ENCODE measurements at regions not wholly inside any gene's neighbourhood (a gene's known extent, or its start where the extent isn't known, plus 50 kb on each side); places are given as distances from the start of the nearest gene placed in this dataset.

DNA sequence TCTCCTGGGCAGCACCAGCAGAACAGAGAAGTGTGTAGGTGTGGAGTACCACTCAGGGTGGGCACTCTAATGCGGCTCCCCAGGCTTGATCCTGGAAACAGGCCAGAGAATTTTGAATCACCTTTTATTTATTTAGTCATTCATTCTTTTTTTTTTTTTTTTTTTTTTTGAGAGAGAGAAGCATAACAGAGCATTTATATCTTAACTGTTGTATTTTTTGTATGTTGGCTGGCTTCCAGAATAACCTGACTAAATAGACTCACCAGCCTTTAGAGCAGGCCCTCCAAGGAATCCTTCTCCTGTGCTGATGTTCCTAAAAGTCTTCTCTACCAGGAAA is 153.4 kb downstream of the PIK3R1 start:
- DNase-seq = peak in 1 of 2 donors; percentile 44
- peak overlapping the region; percentile 84 to 88 for H3K27ac Mint-ChIP-seq
- Histone ChIP-seq H3K27me3 (ENCODE audit: control insufficient read depth, insufficient read depth, low read length) (no peaks in the 10 kb centered on the region), H3K4me3 (ENCODE audit: low read length) (no peak overlapping the region), H3K9me3 (ENCODE audit: control insufficient read depth, insufficient read depth, low read length) (no peaks in the 10 kb centered on the region), H3K36me3 (ENCODE audit: control insufficient read depth, insufficient read depth, low read length) (no peaks in the 10 kb centered on the region), H3K4me1 (ENCODE audit: control insufficient read depth, insufficient read depth, low read length) (peaks cover 15% of the 10 kb centered on the region), H3K27ac (ENCODE audit: low read length) (peak overlapping the region; percentile 64)
- peaks cover 37 to 40% of the 10 kb centered on the region in 2 donors for H3K4me1 Mint-ChIP-seq
- 100% methylated on average over 1 of the region's 1 CpG for WGBS (ENCODE audit: insufficient coverage)
- no peaks in the 10 kb centered on the region for H3K36me3 Mint-ChIP-seq
- H3K9me3 Mint-ChIP-seq = no peaks in the 10 kb centered on the region
- no peaks in the 10 kb centered on the region for H3K27me3 Mint-ChIP-seq (ENCODE audit: low read depth in 2 of 2)
- H3K4me3 Mint-ChIP-seq = peak overlapping the region; percentile 74
- intact Hi-C loops (cut with micrococcal nuclease) = loop anchor here (1.0 to 5.0 kb wide), 3 partner anchors 38 to 81 kb away; no protein-coding TSS in a partner anchor
- peak in 2 of 3 donors; percentile 20 to 25 for ATAC-seq
- TF ChIP-seq, protein P1, sequence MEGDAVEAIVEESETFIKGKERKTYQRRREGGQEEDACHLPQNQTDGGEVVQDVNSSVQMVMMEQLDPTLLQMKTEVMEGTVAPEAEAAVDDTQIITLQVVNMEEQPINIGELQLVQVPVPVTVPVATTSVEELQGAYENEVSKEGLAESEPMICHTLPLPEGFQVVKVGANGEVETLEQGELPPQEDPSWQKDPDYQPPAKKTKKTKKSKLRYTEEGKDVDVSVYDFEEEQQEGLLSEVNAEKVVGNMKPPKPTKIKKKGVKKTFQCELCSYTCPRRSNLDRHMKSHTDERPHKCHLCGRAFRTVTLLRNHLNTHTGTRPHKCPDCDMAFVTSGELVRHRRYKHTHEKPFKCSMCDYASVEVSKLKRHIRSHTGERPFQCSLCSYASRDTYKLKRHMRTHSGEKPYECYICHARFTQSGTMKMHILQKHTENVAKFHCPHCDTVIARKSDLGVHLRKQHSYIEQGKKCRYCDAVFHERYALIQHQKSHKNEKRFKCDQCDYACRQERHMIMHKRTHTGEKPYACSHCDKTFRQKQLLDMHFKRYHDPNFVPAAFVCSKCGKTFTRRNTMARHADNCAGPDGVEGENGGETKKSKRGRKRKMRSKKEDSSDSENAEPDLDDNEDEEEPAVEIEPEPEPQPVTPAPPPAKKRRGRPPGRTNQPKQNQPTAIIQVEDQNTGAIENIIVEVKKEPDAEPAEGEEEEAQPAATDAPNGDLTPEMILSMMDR (IDR thresholded peaks at IDR 0.05) = no peak

DNA sequence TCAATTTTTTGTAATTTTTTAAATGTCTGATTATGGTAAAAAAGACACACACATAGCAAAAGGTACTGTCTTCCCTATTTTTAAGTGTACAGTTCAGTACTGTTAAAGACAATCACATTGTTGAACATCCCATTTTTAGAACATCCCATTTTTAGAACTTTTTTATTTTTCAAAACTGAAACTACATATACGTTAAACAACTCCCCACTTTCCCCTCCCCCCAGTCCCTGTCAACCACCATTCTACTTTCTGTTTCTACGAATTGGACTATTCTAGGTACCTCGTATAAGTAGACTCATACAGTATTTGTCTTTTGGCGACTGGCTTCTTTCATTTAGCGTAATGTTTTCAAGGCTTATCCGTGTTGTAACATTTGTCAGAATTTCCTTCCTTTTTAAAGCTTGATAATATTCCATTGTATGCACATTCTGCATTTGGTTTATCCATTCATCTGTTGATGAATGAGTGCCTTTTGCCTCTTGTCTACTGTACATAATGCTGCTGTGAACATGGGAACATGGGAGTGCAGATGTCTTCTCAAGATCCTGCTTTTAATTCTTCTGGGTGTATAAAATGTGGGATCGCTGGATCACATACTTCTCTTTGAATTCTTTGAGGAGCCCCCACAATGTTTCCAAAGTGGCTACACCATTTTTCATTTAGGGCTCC is 154.0 kb downstream of the PIK3R1 start:
- no peaks in the 10 kb centered on the region for H3K9me3 ChIP-seq (ENCODE audit: control insufficient read depth, insufficient read depth, low read length)
- DNase-seq = peak in 1 of 2 donors; percentile 73
- H3K4me1 ChIP-seq (ENCODE audit: control insufficient read depth, insufficient read depth, low read length) = peaks cover 15% of the 10 kb centered on the region
- TF ChIP-seq, protein P1 (IDR thresholded peaks at IDR 0.05) = no peak
- Mint-ChIP-seq H3K27me3 (ENCODE audit: low read depth in 2 of 2) (no peaks in the 10 kb centered on the region), H3K27ac (peak overlapping the region; percentile 84 to 88), H3K36me3 (no peaks in the 10 kb centered on the region), H3K4me3 (peak overlapping the region; percentile 74), H3K9me3 (no peaks in the 10 kb centered on the region), H3K4me1 (peaks cover 37 to 40% of the 10 kb centered on the region in 2 donors)
- H3K4me3 ChIP-seq (ENCODE audit: low read length) = peak overlapping the region; percentile 6
- H3K36me3 ChIP-seq (ENCODE audit: control insufficient read depth, insufficient read depth, low read length) = no peaks in the 10 kb centered on the region
- peak overlapping the region; percentile 64 for H3K27ac ChIP-seq (ENCODE audit: low read length)
- WGBS (ENCODE audit: insufficient coverage) = 19% methylated on average over 7 of the region's 7 CpGs
- no peaks in the 10 kb centered on the region for H3K27me3 ChIP-seq (ENCODE audit: control insufficient read depth, insufficient read depth, low read length)
- peak; percentile 93 to 99 (median 98) for ATAC-seq
- intact Hi-C loops (cut with micrococcal nuclease) = loop anchor here (1.0 to 5.0 kb wide), 3 partner anchors 38 to 81 kb away; no protein-coding TSS in a partner anchor

DNA sequence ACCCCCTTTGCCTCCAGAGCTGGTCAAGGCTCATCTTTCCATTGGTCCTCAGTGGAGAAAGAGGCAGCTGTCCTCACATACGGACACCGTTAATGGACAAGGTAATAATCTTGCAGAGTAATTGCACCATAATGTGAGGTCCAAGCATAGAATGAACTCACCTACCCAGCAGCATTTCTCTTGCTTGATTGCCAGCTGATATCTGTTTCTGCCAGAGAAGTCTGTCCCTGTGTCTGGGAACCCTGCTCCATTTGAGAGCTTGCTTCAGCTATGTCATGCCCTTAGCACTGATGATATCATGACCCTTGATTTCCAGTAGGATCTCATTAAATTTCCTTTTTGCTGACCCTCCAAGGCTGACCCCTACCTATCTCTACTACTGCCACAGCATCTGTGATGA is 154.6 kb downstream of the PIK3R1 start:
- WGBS (ENCODE audit: insufficient coverage) = 98% methylated on average over 2 of the region's 2 CpGs
- intact Hi-C loops (cut with micrococcal nuclease) = no loop called here

More for the DNA sequence above, 154.6 kb downstream of the PIK3R1 start:
- no peak for ATAC-seq
- DNase-seq = no peak
- Histone ChIP-seq H3K36me3 (ENCODE audit: control insufficient read depth, insufficient read depth, low read length) (no peaks in the 10 kb centered on the region), H3K27ac (ENCODE audit: low read length) (peak overlapping the region; percentile 44), H3K4me1 (ENCODE audit: control insufficient read depth, insufficient read depth, low read length) (peaks cover 15% of the 10 kb centered on the region), H3K27me3 (ENCODE audit: control insufficient read depth, insufficient read depth, low read length) (no peaks in the 10 kb centered on the region), H3K4me3 (ENCODE audit: low read length) (no peak overlapping the region), H3K9me3 (ENCODE audit: control insufficient read depth, insufficient read depth, low read length) (no peaks in the 10 kb centered on the region)
- Mint-ChIP-seq H3K9me3 (no peaks in the 10 kb centered on the region), H3K27ac (peak overlapping the region; percentile 84 to 88), H3K4me3 (peak overlapping the region; percentile 74), H3K27me3 (ENCODE audit: low read depth in 2 of 2) (no peaks in the 10 kb centered on the region), H3K36me3 (no peaks in the 10 kb centered on the region), H3K4me1 (peaks cover 42 to 45% of the 10 kb centered on the region in 2 donors)
- TF ChIP-seq, protein P1 (IDR thresholded peaks at IDR 0.05) = no peak
